COLO829 (cell line): ENCODE measurements at regions not wholly inside any gene's neighbourhood (a gene's known extent, or its start where the extent isn't known, plus 50 kb on each side); places are given as distances from the start of the nearest gene placed in this dataset.

Source experiments
- DNase-seq: peaks from one replicate; pipeline ENCODE4 v3.0.0; 2012; ENCODE audit warnings: low spot score

GRCh38 chr16:79833559-79833958 lies 233.0 kb upstream of the MAF start:
- no peak for DNase-seq

GRCh38 chr16:79826732-79827475 lies 226.4 kb upstream of the MAF start:
- DNase-seq: no peak

- no peak for DNase-seq
These were observed 224.5 kb upstream of the MAF start for GRCh38 chr16:79825002-79825401.

GRCh38 chr16:79823639-79824038 lies 223.1 kb upstream of the MAF start:
- DNase-seq: no peak

GRCh38 chr16:79821911-79822310 lies 221.4 kb upstream of the MAF start:
- DNase-seq: no peak

GRCh38 chr16:79816081-79816497 lies 215.6 kb upstream of the MAF start:
- DNase-seq: no peak

GRCh38 chr16:79815049-79815448 lies 214.5 kb upstream of the MAF start:
- DNase-seq: no peak

- DNase-seq: no peak
These were observed 213.6 kb upstream of the MAF start for GRCh38 chr16:79814124-79814523.

- DNase-seq: no peak
These were observed 211.0 kb upstream of the MAF start for GRCh38 chr16:79811541-79811940.

- DNase-seq: no peak
These were observed 210.1 kb upstream of the MAF start for GRCh38 chr16:79810449-79811189.

- no peak for DNase-seq
These were observed 208.8 kb upstream of the MAF start for GRCh38 chr16:79809376-79809775.

- DNase-seq: no peak
These were observed 208.2 kb upstream of the MAF start for GRCh38 chr16:79808731-79809130.

GRCh38 chr16:79806757-79807156 lies 206.2 kb upstream of the MAF start:
- DNase-seq: no peak

- DNase-seq: no peak
These were observed 205.1 kb upstream of the MAF start for GRCh38 chr16:79805621-79806020.

GRCh38 chr16:79801646-79802045 lies 201.1 kb upstream of the MAF start:
- DNase-seq: no peak

GRCh38 chr16:79800016-79800608 lies 199.6 kb upstream of the MAF start:
- DNase-seq: no peak

- DNase-seq: peak; percentile 4
These were observed 198.0 kb upstream of the MAF start for GRCh38 chr16:79798416-79799053.

GRCh38 chr16:79797486-79797885 lies 196.9 kb upstream of the MAF start:
- no peak for DNase-seq

- no peak for DNase-seq
These were observed 195.0 kb upstream of the MAF start for GRCh38 chr16:79795556-79795955.

GRCh38 chr16:79794941-79795340 lies 194.4 kb upstream of the MAF start:
- DNase-seq: no peak

GRCh38 chr16:79792664-79793351 lies 192.3 kb upstream of the MAF start:
- DNase-seq: no peak

- DNase-seq: no peak
These were observed 191.5 kb upstream of the MAF start for GRCh38 chr16:79792076-79792475.
